RCC 7860 (cell line): ENCODE measurements at regions not wholly inside any gene's neighbourhood (a gene's known extent, or its start where the extent isn't known, plus 50 kb on each side); places are given as distances from the start of the nearest gene placed in this dataset.

Experiments used
- DNase-seq: peaks from one replicate; pipeline ENCODE4 v3.0.0-alpha.2; 2015; ENCODE audit warnings: low spot score
- FAIRE-seq: peaks from 2 replicates; lab custom pipeline; 2012; peaks lifted over from hg19 to GRCh38; lab: Jason Lieb, UNC

- no peak for FAIRE-seq
- DNase-seq, result no peak
Measured at GRCh38 chr6:54629131-54629530, 217.4 kb upstream of the FAM83B start.

GRCh38 chr6:54632984-54633565 is 213.5 kb upstream of the FAM83B start:
- DNase-seq (no peak), FAIRE-seq (no peak)

- FAIRE-seq (no peak), DNase-seq (no peak)
Measured at GRCh38 chr6:54633601-54634000, 213.0 kb upstream of the FAM83B start.

- FAIRE-seq (no peak), DNase-seq (no peak)
Measured at GRCh38 chr6:54640911-54641310, 205.7 kb upstream of the FAM83B start.

GRCh38 chr6:54646069-54646950 is 200.3 kb upstream of the FAM83B start:
- DNase-seq (no peak), FAIRE-seq (no peak)

- DNase-seq, result no peak
- no peak for FAIRE-seq
Measured at GRCh38 chr6:54646951-54647664, 199.5 kb upstream of the FAM83B start.

- DNase-seq, result no peak
- no peak for FAIRE-seq
Measured at GRCh38 chr6:54654381-54654780, 192.2 kb upstream of the FAM83B start.

GRCh38 chr6:54655162-54655561 is 191.4 kb upstream of the FAM83B start:
- DNase-seq (no peak), FAIRE-seq (no peak)

GRCh38 chr6:54665278-54665677 is 181.3 kb upstream of the FAM83B start:
- FAIRE-seq (no peak), DNase-seq (no peak)

- DNase-seq (no peak), FAIRE-seq (no peak)
Measured at GRCh38 chr6:54680531-54680930, 166.0 kb upstream of the FAM83B start.

- FAIRE-seq (no peak), DNase-seq (no peak)
Measured at GRCh38 chr6:54681267-54681666, 165.3 kb upstream of the FAM83B start.

- DNase-seq (peak; percentile 68), FAIRE-seq (peak; percentile 79)
Measured at GRCh38 chr6:54681987-54682386, 164.6 kb upstream of the FAM83B start.

GRCh38 chr6:54689620-54690019 is 157.0 kb upstream of the FAM83B start:
- DNase-seq (no peak), FAIRE-seq (no peak)

GRCh38 chr6:54690596-54690995 is 156.0 kb upstream of the FAM83B start:
- no peak for FAIRE-seq
- DNase-seq, result no peak

GRCh38 chr6:54694928-54695532 is 151.5 kb upstream of the FAM83B start:
- DNase-seq (no peak), FAIRE-seq (no peak)

- FAIRE-seq (no peak), DNase-seq (no peak)
Measured at GRCh38 chr6:54695815-54696214, 150.8 kb upstream of the FAM83B start.

GRCh38 chr6:54697424-54697823 is 149.1 kb upstream of the FAM83B start:
- no peak for DNase-seq
- no peak for FAIRE-seq

- DNase-seq (no peak), FAIRE-seq (no peak)
Measured at GRCh38 chr6:54698974-54699373, 147.6 kb upstream of the FAM83B start.

- DNase-seq (peak; percentile 34), FAIRE-seq (peak; percentile 65)
Measured at GRCh38 chr6:54700158-54700557, 146.4 kb upstream of the FAM83B start.

- FAIRE-seq, result no peak
- DNase-seq, result no peak
Measured at GRCh38 chr6:54702772-54703171, 143.8 kb upstream of the FAM83B start.

GRCh38 chr6:54706391-54706790 is 140.2 kb upstream of the FAM83B start:
- no peak for DNase-seq
- no peak for FAIRE-seq
